GM12874 (cell line): ENCODE measurements at regions not wholly inside any gene's neighbourhood (a gene's known extent, or its start where the extent isn't known, plus 50 kb on each side); places are given as distances from the start of the nearest gene placed in this dataset.

Experiments
- CTCF ChIP-seq: IDR thresholded peaks from 2 replicates; pipeline ENCODE4 v1.5.1; 2011; ENCODE audit warnings: low read depth, mild to moderate bottlenecking, control low read depth, low read length, moderate library complexity; ENCODE audit not compliant: insufficient read depth

DNA sequence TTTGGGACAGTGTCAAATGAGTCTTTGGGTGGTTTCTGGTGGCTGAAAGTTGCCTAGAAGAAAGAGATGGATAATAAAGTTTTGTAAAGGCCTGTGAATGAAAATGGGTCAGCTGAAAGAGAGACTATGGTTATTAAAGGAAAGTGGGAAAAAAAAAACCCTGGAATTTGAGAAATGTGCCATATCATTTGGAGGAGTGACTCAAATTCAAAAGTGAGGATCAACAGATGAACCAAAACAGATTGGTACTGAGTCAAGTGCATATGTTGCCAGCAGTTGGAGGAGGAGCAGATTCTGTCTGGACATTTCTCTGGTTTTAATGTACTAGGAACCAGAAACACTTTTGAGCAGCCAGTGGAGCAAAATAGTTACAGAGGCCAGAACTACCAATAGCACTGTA is 339.8 kb downstream of the KCNA4 start:
- no peak for TF ChIP-seq CTCF

DNA sequence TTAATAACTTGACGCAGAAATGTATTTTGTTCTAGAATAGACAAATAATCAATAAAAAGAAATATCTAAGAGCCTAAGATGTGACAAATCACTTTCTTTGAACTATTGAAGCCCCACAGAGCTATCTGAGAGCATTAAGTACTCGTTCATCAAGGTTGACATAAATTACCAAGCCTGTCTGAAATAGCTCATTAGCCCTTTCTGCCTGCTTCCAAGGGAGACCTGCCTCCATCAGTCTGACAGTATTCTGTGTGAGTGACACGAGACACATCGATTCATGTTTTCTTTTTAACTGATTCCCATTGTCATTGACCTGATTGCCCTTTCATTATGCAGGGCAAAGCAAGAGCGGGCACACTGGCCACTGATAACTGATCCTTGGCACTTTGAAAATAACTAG is 347.5 kb downstream of the KCNA4 start:
- TF ChIP-seq CTCF: no peak

- TF ChIP-seq CTCF: no peak
Measured at GRCh38 chr11:29657709-29658108, 359.1 kb downstream of the KCNA4 start.

GRCh38 chr11:29656597-29656996 is 360.2 kb downstream of the KCNA4 start:
- no peak for TF ChIP-seq CTCF

GRCh38 chr11:29645373-29645772 is 371.5 kb downstream of the KCNA4 start:
- no peak for TF ChIP-seq CTCF

- TF ChIP-seq CTCF: no peak
Measured at GRCh38 chr11:29641201-29641600, 375.6 kb downstream of the KCNA4 start.

GRCh38 chr11:29634744-29635143 is 382.1 kb downstream of the KCNA4 start:
- TF ChIP-seq CTCF: no peak

GRCh38 chr11:29634244-29634643 is 382.6 kb downstream of the KCNA4 start:
- TF ChIP-seq CTCF: no peak
